ENCODE measurements at regions not wholly inside any gene's neighbourhood (a gene's known extent, or its start where the extent isn't known, plus 50 kb on each side); places are given as distances from the start of the nearest gene placed in this dataset.

DNA sequence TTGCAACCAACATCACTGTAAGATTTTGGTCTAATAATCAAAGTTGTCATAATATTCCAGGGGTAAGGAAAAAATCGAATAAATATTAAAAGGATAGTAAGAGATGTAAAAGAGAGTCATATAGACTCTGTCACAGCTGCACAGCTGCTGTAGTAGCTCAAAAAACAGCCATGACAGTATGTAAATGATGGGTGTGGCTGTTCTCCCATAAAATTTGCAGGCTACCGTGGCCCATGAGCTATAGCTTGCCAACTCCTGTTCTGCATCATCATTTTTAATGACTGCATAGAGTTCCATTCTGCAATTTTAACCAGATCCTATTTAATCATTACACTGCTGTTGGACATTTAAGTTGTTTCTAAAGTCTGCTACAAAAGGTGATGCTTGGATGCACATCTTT lies 450.5 kb upstream of the MPDZ start:
- ChIA-PET POLR2A (no interaction called here), CTCF (no interaction called here)
- no peak for DNase-seq (ENCODE audit: extremely low spot score)
- TF ChIP-seq SUZ12 (IDR thresholded peaks at IDR 0.05) (no peak), ARNT (IDR thresholded peaks at IDR 0.05) (no peak)

DNA sequence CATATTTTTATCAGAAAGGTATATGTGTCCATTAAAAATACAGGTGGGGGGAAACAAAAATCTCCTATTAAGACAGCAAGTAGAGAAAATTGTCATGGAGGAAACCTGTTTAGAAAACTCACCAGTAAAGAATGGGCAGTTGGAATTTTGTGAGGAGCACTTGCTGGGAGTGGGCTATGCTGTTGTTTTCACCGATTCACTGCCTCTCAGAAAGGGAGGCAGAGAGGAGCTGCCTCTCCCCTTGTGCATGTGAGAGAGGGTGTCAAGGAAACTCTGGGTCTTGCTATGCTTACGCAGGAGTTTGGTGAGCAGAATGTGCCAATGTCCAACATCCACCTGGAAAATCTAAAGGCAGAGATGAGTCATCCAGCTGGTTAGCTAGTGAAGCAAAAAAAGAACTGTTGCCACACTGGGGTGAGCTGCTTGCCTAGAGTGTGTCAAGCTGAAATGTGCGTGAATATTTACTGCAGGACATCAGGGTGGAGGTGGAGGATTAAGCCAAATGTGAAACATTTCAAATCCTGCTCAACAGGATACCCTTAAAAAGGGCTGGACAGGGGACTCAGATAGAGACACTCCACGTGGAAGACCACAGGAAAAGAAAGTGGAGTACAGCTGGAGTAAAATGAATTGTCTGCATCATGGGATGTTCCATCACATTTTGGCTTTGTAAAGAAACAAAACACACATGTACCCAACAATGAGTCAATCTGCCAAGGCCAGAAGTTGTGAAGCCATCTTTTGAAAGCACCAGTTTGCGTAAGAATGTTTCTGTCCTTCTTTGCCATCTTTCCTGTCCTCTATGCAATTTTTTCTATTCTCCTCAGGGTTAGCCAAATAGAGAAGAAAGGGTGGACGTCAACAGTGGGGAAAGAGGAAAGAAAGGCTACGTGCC lies 449.7 kb upstream of the MPDZ start:
- ChIA-PET POLR2A (no interaction called here), CTCF (interaction anchor here (0.7 kb wide), 1 partner anchor 257 kb away, joined by 4 read pairs; no protein-coding TSS in a partner anchor)
- TF ChIP-seq LEF1 (IDR thresholded peaks at IDR 0.05; ENCODE audit: borderline replicate concordance) (no peak), ZNF384 (IDR thresholded peaks at IDR 0.05) (no peak), BHLHE40 (IDR thresholded peaks at IDR 0.05; ENCODE audit: borderline replicate concordance) (no peak), NFRKB (IDR thresholded peaks at IDR 0.05) (no peak), ARNT (IDR thresholded peaks at IDR 0.05) (no peak), FOXA1 (IDR thresholded peaks at IDR 0.05) (no peak), SP1 (IDR thresholded peaks at IDR 0.05) (no peak), TARDBP (IDR thresholded peaks at IDR 0.05) (no peak), L3MBTL2 (conservative IDR thresholded peaks at IDR 0.05) (no peak), SUZ12 (IDR thresholded peaks at IDR 0.05) (no peak)
- TF ChIP-seq, protein P1, sequence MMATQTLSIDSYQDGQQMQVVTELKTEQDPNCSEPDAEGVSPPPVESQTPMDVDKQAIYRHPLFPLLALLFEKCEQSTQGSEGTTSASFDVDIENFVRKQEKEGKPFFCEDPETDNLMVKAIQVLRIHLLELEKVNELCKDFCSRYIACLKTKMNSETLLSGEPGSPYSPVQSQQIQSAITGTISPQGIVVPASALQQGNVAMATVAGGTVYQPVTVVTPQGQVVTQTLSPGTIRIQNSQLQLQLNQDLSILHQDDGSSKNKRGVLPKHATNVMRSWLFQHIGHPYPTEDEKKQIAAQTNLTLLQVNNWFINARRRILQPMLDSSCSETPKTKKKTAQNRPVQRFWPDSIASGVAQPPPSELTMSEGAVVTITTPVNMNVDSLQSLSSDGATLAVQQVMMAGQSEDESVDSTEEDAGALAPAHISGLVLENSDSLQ (IDR thresholded peaks at IDR 0.05) = no peak

DNA sequence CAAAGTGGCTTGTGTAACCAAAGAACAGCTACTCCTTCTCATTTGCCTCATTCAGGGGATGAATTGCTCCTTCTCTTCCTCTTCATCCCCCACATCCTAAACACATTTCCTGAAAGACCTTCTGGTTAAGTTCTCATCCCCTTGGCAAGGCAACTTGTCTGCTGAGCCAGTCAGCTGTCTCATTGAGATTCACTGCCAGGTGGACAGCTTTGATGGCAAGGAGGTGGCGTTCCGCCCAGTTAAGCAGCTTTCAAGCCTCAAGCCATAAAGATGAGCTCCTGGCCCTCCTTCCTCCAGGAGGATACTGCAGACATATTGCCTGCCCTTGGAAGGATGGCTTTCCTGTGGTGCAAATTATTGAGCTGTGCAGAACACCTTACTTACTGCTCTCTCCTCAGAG lies 448.6 kb upstream of the MPDZ start:
- CTCF ChIA-PET = interaction anchor here (0.6 to 0.7 kb wide), 2 partner anchors 8 to 10 kb away, joined by 3 to 4 read pairs; no protein-coding TSS in a partner anchor
- no peak for DNase-seq (ENCODE audit: extremely low spot score)
- POLR2A ChIA-PET = no interaction called here
- TF ChIP-seq ARNT (IDR thresholded peaks at IDR 0.05) = no peak
- TF ChIP-seq FOXA1 (IDR thresholded peaks at IDR 0.05) = no peak
- no peak for TF ChIP-seq NFRKB (IDR thresholded peaks at IDR 0.05)
- no peak for TF ChIP-seq BHLHE40 (IDR thresholded peaks at IDR 0.05; ENCODE audit: borderline replicate concordance)
- TF ChIP-seq FOXK2 (IDR thresholded peaks at IDR 0.05) = no peak
- no peak for TF ChIP-seq FOXM1 (IDR thresholded peaks at IDR 0.05; ENCODE audit: borderline replicate concordance)
- no peak for TF ChIP-seq L3MBTL2 (conservative IDR thresholded peaks at IDR 0.05)
- no peak for TF ChIP-seq ZNF384 (IDR thresholded peaks at IDR 0.05)
- no peak for TF ChIP-seq CTBP1 (IDR thresholded peaks at IDR 0.05; ENCODE audit: borderline replicate concordance)
- no peak for TF ChIP-seq TARDBP (IDR thresholded peaks at IDR 0.05)
- TF ChIP-seq ELF4 (IDR thresholded peaks at IDR 0.05) = no peak
- no peak for TF ChIP-seq LEF1 (IDR thresholded peaks at IDR 0.05; ENCODE audit: borderline replicate concordance)

More for the DNA sequence above, 449.7 kb upstream of the MPDZ start:
- DNase-seq (ENCODE audit: extremely low spot score) = no peak

DNA sequence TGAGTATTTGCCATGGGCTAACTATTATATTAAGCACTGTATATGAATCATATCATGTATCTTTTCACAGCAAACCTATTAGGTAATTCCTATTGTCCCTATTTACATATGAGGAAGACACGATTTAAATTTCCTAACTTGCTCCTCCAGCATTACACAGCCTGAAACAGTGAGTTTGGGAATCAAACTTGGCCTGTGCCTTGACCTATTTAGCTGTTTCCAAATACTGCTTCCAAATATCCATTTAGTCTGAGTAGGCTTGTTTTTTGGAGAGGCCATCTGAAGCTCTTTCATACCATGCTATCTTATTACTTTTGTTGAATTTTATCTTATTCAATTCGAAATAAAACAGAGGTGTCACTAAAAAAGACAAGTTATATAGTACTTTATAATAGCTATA lies 447.3 kb upstream of the MPDZ start:
- ChIA-PET POLR2A (no interaction called here), CTCF (no interaction called here)
- DNase-seq (ENCODE audit: extremely low spot score) = no peak
- no peak for TF ChIP-seq ELF4 (IDR thresholded peaks at IDR 0.05)
- no peak for TF ChIP-seq L3MBTL2 (conservative IDR thresholded peaks at IDR 0.05)
- TF ChIP-seq FOXA1 (IDR thresholded peaks at IDR 0.05) = no peak
- TF ChIP-seq SP1 (IDR thresholded peaks at IDR 0.05) = no peak
- TF ChIP-seq LEF1 (IDR thresholded peaks at IDR 0.05; ENCODE audit: borderline replicate concordance) = no peak
- no peak for TF ChIP-seq FOXK2 (IDR thresholded peaks at IDR 0.05)

DNA sequence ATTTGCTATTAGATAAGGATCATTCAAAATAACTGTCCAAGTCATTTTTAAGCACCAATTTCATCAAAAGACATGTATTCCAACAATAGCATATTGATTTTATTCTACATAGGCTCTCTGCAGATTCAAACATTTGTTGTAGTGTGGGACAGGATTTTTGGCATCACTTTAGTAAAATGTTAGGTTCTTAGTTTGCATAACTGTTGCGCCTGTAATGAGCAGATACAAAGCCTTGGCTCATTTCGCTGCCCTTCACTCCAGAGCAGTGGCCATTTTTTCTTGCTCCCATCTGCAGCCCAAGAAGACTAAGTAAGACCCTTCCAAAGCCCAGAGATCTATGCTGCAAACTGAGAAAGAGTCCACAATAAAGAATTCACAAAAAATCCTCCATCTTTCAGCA lies 446.0 kb upstream of the MPDZ start:
- no peak for DNase-seq (ENCODE audit: extremely low spot score)
- ChIA-PET POLR2A (no interaction called here), CTCF (interaction anchor here (0.6 kb wide), 1 partner anchor 13 kb away, joined by 3 read pairs; no protein-coding TSS in a partner anchor)
- no peak for TF ChIP-seq HDGF (IDR thresholded peaks at IDR 0.05; ENCODE audit: borderline replicate concordance)
- no peak for TF ChIP-seq ZNF384 (IDR thresholded peaks at IDR 0.05)
- TF ChIP-seq FOXM1 (IDR thresholded peaks at IDR 0.05; ENCODE audit: borderline replicate concordance) = no peak
- no peak for TF ChIP-seq TARDBP (IDR thresholded peaks at IDR 0.05)
- no peak for TF ChIP-seq ARNT (IDR thresholded peaks at IDR 0.05)
- no peak for TF ChIP-seq L3MBTL2 (conservative IDR thresholded peaks at IDR 0.05)
- TF ChIP-seq SUZ12 (IDR thresholded peaks at IDR 0.05) = no peak
- no peak for TF ChIP-seq LEF1 (IDR thresholded peaks at IDR 0.05; ENCODE audit: borderline replicate concordance)
- TF ChIP-seq FOXK2 (IDR thresholded peaks at IDR 0.05) = no peak
- TF ChIP-seq, protein P1 (IDR thresholded peaks at IDR 0.05) = no peak
- no peak for TF ChIP-seq CTBP1 (IDR thresholded peaks at IDR 0.05; ENCODE audit: borderline replicate concordance)
- no peak for TF ChIP-seq SP1 (IDR thresholded peaks at IDR 0.05)
- no peak for TF ChIP-seq BHLHE40 (IDR thresholded peaks at IDR 0.05; ENCODE audit: borderline replicate concordance)
- TF ChIP-seq ELF4 (IDR thresholded peaks at IDR 0.05) = no peak
- no peak for TF ChIP-seq NFRKB (IDR thresholded peaks at IDR 0.05)
- no peak for TF ChIP-seq FOXA1 (IDR thresholded peaks at IDR 0.05)

DNA sequence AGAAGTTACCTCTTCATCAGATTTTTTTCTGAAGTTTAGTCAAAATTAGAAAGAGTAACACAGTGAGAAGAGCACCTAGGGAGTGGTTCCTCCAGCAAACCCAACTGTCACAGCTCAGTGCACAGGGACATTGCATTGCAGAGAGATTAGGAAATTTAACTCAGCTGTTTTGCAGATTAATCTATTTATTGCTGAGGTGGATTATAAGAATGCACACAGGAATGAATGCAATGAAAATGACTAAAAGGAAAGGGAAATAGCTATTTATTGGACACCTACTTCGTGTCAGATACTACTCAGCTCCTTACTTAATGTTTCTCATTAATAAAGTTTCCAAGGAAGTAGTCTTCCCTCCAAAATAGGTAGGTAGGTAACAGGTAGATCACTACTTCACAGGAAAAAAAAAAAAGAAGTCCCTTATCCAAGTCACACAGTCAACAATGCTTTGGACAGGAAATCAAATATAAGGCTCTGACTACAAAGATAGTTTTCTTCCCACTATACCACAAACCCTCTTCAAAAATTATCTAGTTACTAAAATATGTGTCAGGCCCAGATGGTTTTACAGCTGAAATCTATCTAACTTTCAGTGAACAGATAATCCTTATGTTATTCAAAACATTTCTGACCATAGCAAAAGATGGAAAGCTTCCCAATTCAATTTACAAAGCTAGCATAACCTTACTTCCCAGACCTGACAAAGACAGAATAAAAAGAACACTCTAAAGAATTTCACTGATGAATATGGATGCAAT lies 442.2 kb upstream of the MPDZ start:
- POLR2A ChIA-PET = no interaction called here
- no peak for DNase-seq (ENCODE audit: extremely low spot score)
- TF ChIP-seq SP1 (IDR thresholded peaks at IDR 0.05) (no peak), FOXK2 (IDR thresholded peaks at IDR 0.05) (no peak), FOXM1 (IDR thresholded peaks at IDR 0.05; ENCODE audit: borderline replicate concordance) (no peak), FOXA1 (IDR thresholded peaks at IDR 0.05) (no peak), L3MBTL2 (conservative IDR thresholded peaks at IDR 0.05) (no peak), NFRKB (IDR thresholded peaks at IDR 0.05) (no peak), SUZ12 (IDR thresholded peaks at IDR 0.05) (no peak), LEF1 (IDR thresholded peaks at IDR 0.05; ENCODE audit: borderline replicate concordance) (no peak), CTBP1 (IDR thresholded peaks at IDR 0.05; ENCODE audit: borderline replicate concordance) (no peak), ARNT (IDR thresholded peaks at IDR 0.05) (no peak), TARDBP (IDR thresholded peaks at IDR 0.05) (no peak), BHLHE40 (IDR thresholded peaks at IDR 0.05; ENCODE audit: borderline replicate concordance) (no peak), ZNF384 (IDR thresholded peaks at IDR 0.05) (no peak), HDGF (IDR thresholded peaks at IDR 0.05; ENCODE audit: borderline replicate concordance) (no peak), ELF4 (IDR thresholded peaks at IDR 0.05) (no peak)
- TF ChIP-seq, protein P1 (IDR thresholded peaks at IDR 0.05) = no peak

More for the DNA sequence above, 442.2 kb upstream of the MPDZ start:
- CTCF ChIA-PET = no interaction called here

Measured in HEK293T (cell line).